ENCODE measurements at regions not wholly inside any gene's neighbourhood (a gene's known extent, or its start where the extent isn't known, plus 50 kb on each side); places are given as distances from the start of the nearest gene placed in this dataset.
"Not testable (repeated sequence)": the region's sequence is repeated elsewhere in the genome, so short reads cannot be mapped to it uniquely, and the experiment has no call there.

DNA sequence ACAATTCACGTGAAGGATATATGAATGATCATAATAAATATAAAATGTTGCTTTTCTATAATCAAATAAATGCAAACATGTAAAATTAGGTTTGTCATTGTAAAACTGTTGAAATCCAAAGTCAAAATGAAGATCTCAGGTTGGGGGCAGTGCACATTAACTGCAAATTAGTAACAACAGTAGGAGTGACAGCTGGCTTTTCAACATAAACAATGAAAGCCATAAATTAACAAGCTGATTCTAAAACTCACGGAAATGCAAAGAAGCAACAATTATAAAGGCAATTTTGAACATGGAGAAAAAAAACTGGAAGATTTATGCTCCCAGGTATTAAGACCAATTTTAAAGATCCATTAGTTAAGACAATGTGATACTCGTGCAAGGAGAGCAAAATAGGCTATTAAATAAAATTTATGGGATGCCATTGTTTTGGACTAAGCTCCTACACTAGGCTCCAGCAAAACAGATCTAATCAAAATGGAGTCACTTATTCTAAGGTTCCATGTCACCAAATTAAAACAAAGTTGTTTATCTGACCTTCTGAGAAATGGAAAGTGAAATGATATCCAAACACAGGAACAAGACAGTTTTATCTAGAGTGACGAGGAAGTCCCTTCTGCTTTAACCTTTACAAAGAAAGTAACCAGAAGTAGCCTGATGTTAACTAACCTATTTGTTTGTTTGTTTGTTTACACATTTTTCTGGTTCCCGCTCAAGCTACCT is 770.8 kb downstream of the EPHA7 start:
- H3K27me3 ChIP-seq (replicated peaks; ENCODE audit: control insufficient read depth, insufficient read depth, low read length) = no peaks in the 10 kb centered on the region
- TF ChIP-seq CTCF (IDR thresholded peaks at IDR 0.05; ENCODE audit: insufficient read depth, low read length, poor library complexity, severe bottlenecking) = no peak
- no peak for DNase-seq (ENCODE audit: extremely low read depth, insufficient read length)
- no peaks in the 10 kb centered on the region for H3K36me3 ChIP-seq (ENCODE audit: control insufficient read depth, insufficient read depth, low read length)
- no peak overlapping the region for H3K4me3 ChIP-seq (replicated peaks; ENCODE audit: low read depth, low read length)

DNA sequence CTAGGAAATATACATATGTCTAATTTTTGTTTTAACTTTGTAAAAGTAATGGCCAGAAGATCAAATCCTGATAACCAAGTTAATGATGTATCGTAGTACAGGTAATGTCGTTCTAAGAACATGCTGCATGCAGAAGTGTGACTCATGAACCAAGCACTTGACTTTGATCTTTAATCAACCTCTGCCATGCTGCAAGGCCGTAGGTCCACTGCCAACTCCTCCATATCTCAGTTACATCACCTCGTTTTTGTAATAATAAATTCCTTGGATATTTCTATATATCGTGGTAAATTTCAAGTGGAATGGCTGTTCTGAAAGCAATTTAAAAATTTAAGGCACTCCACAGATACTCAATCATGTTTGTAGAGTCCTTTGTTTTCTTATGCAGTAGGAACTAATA is 771.7 kb downstream of the EPHA7 start:
- no peak for DNase-seq (ENCODE audit: extremely low read depth, insufficient read length)
- no peak overlapping the region for H3K4me3 ChIP-seq (replicated peaks; ENCODE audit: low read depth, low read length)
- no peak for TF ChIP-seq CTCF (IDR thresholded peaks at IDR 0.05; ENCODE audit: insufficient read depth, low read length, poor library complexity, severe bottlenecking)
- no peaks in the 10 kb centered on the region for H3K27me3 ChIP-seq (replicated peaks; ENCODE audit: control insufficient read depth, insufficient read depth, low read length)
- no peaks in the 10 kb centered on the region for H3K36me3 ChIP-seq (ENCODE audit: control insufficient read depth, insufficient read depth, low read length)

DNA sequence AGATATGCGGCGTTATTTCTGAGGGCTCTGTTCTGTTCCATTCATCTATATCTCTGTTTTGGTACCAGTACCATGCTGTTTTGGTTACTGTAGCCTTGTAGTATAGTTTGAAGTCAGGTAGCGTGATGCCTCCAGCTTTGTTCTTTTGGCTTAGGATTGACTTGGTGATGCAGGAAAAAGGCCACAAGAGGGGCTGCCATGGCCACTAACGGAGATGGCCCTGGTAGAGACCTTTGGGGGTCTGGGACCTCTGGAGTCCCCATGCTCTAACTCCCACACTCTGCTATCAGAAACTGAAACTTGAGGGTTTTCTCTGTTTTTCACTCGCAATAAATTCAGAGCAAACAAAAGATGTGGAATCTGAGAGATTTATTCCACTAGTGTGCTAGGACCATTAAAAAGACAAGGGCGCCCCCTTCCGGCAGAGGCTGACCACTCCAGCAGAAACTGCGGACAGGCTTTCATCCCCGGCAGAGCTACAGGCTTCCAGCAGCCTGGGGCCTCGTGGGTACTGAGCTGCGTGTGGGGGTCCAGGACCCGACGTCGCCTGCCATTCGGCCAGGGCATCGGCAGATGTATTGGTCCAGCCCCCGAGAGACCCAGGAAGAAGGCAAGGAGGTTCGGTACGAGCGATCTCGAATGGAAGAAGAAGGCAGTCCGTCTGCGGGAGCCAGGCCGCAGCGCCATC is 775.1 kb downstream of the EPHA7 start:
- H3K4me3 ChIP-seq (replicated peaks; ENCODE audit: low read depth, low read length); DNase-seq (ENCODE audit: extremely low read depth, insufficient read length); H3K27me3 ChIP-seq (replicated peaks; ENCODE audit: control insufficient read depth, insufficient read depth, low read length); H3K36me3 ChIP-seq (ENCODE audit: control insufficient read depth, insufficient read depth, low read length): not testable (repeated sequence)
- TF ChIP-seq CTCF (IDR thresholded peaks at IDR 0.05; ENCODE audit: insufficient read depth, low read length, poor library complexity, severe bottlenecking) = peak; percentile 47

GRCh38 chr6:92635553-92636153 is 783.7 kb downstream of the EPHA7 start:
- no peak for DNase-seq (ENCODE audit: extremely low read depth, insufficient read length)
- no peak for TF ChIP-seq CTCF (IDR thresholded peaks at IDR 0.05; ENCODE audit: insufficient read depth, low read length, poor library complexity, severe bottlenecking)
- Histone ChIP-seq H3K4me3 (replicated peaks; ENCODE audit: low read depth, low read length) (no peak overlapping the region), H3K27me3 (replicated peaks; ENCODE audit: control insufficient read depth, insufficient read depth, low read length) (no peaks in the 10 kb centered on the region), H3K36me3 (ENCODE audit: control insufficient read depth, insufficient read depth, low read length) (no peaks in the 10 kb centered on the region)

- no peak for DNase-seq (ENCODE audit: extremely low read depth, insufficient read length)
- TF ChIP-seq CTCF (IDR thresholded peaks at IDR 0.05; ENCODE audit: insufficient read depth, low read length, poor library complexity, severe bottlenecking) = no peak
- H3K4me3 ChIP-seq (replicated peaks; ENCODE audit: low read depth, low read length) = no peak overlapping the region
- H3K27me3 ChIP-seq (replicated peaks; ENCODE audit: control insufficient read depth, insufficient read depth, low read length) = no peaks in the 10 kb centered on the region
- H3K36me3 ChIP-seq (ENCODE audit: control insufficient read depth, insufficient read depth, low read length) = no peaks in the 10 kb centered on the region
Measured at GRCh38 chr6:92634561-92634960, 784.8 kb downstream of the EPHA7 start.
